ENCODE measurements at regions not wholly inside any gene's neighbourhood (a gene's known extent, or its start where the extent isn't known, plus 50 kb on each side); places are given as distances from the start of the nearest gene placed in this dataset.

GRCh38 chr16:13521356-13521755 lies 398.6 kb upstream of the ERCC4 start:
- TF ChIP-seq CTCF (IDR thresholded peaks at IDR 0.05; ENCODE audit: low read depth, low read length) (no peak), EZH2phosphoT487 (IDR thresholded peaks at IDR 0.05; ENCODE audit: low read depth) (no peak)

Data from OCI-LY3 (cell line).